CD4-positive, alpha-beta T cell (primary cell): ENCODE measurements at regions not wholly inside any gene's neighbourhood (a gene's known extent, or its start where the extent isn't known, plus 50 kb on each side); places are given as distances from the start of the nearest gene placed in this dataset.

Source experiments
- ATAC-seq: fragments of 200-7000 bp; cut with Tn5 transposase; one replicate; pipeline ENCODE4 v1.10.0; 2022; ENCODE audit warnings: mild to moderate bottlenecking; ENCODE audit not compliant: poor library complexity
- CTCF ChIA-PET: fragments of 350-600 bp; sonication (Branson Sonifier 250); formaldehyde crosslinking; loops from one replicate; lab custom pipeline; 2021; ENCODE audit warnings: antibody characterized with exemption, inconsistent platforms; lab: Charles Lee
- POLR2A ChIA-PET: fragments of 350-600 bp; sonication (Branson Sonifier 250); formaldehyde crosslinking; loops from one replicate; lab custom pipeline; 2021; ENCODE audit warnings: antibody characterized with exemption, inconsistent platforms; lab: Charles Lee
- DNase-seq, 14 experiments: peaks; one replicate each; pipeline ENCODE4 v3.0.0-alpha.2; 2013 to 2020; ENCODE audit warnings: mixed read lengths in 2 of 14
- H3K27ac ChIP-seq, 2 donors: one replicate each; pipeline versions ENCODE4 v1.5.1 to v1.7.0; 2013; ENCODE audit warnings: low read length in 2 of 2, low read depth in 1 of 2, mild to moderate bottlenecking in 1 of 2
- H3K27me3 ChIP-seq, 2 experiments: 1 replicate in 1 of 2; 2 replicates in 1 of 2; pipeline versions ENCODE4 v1.6.1 to v1.7.0; 2013; ENCODE audit warnings: low read length in 2 of 2, control low read depth in 1 of 2, mild to moderate bottlenecking in 1 of 2, moderate library complexity in 1 of 2; ENCODE audit not compliant: insufficient read depth in 2 of 2, control insufficient read depth in 1 of 2
- H3K36me3 ChIP-seq: one replicate; pipeline ENCODE4 v1.6.1; 2013; ENCODE audit warnings: low read length, control low read depth; ENCODE audit not compliant: insufficient read depth
- H3K4me1 ChIP-seq: one replicate; pipeline ENCODE4 v1.6.1; 2013; ENCODE audit warnings: low read length, control low read depth; ENCODE audit not compliant: insufficient read depth
- H3K4me3 ChIP-seq: one replicate; pipeline ENCODE4 v1.5.1; 2013; ENCODE audit warnings: mild to moderate bottlenecking, low read length, moderate library complexity
- H3K9me3 ChIP-seq, 2 experiments: 1 replicate in 1 of 2; 2 replicates in 1 of 2; pipeline versions ENCODE4 v1.6.1 to v1.7.0; 2013; ENCODE audit warnings: low read length in 2 of 2, mild to moderate bottlenecking in 2 of 2, control low read depth in 1 of 2, moderate library complexity in 1 of 2; ENCODE audit not compliant: control insufficient read depth in 1 of 2, insufficient read depth in 1 of 2
- H3K27ac Mint-ChIP-seq: one replicate; pipeline ENCODE4 v1.8.0; 2020; ENCODE audit warnings: mixed read lengths
- H3K27me3 Mint-ChIP-seq: one replicate; pipeline ENCODE4 v1.8.0; 2021; ENCODE audit warnings: mixed read lengths
- H3K36me3 Mint-ChIP-seq: one replicate; pipeline ENCODE4 v1.8.0; 2021; ENCODE audit warnings: low read depth, mixed read lengths
- H3K4me1 Mint-ChIP-seq: one replicate; pipeline ENCODE4 v1.8.0; 2021; ENCODE audit warnings: low read depth, mixed read lengths
- H3K4me3 Mint-ChIP-seq: one replicate; pipeline ENCODE4 v1.8.0; 2020; ENCODE audit warnings: mild to moderate bottlenecking, mixed read lengths
- H3K9me3 Mint-ChIP-seq: one replicate; pipeline ENCODE4 v1.8.0; 2020; ENCODE audit warnings: mixed read lengths
- intact Hi-C, 2 experiments: fragments of 100-400 bp; cut with DNase I in 1 of 2; cut with micrococcal nuclease in 1 of 2; formaldehyde crosslinking; loops; one replicate each; pipeline versions ENCODE4 v1.15.1 to v1.9.0; 2023 to 2025; cut with DNase I, micrococcal nuclease
- TF ChIP-seq, protein P1 (sequence below): fragments of 200-600 bp; IDR thresholded peaks from one replicate; pipeline ENCODE4 v1.8.0; 2022; ENCODE audit warnings: antibody characterized with exemption, mild to moderate bottlenecking

DNA sequence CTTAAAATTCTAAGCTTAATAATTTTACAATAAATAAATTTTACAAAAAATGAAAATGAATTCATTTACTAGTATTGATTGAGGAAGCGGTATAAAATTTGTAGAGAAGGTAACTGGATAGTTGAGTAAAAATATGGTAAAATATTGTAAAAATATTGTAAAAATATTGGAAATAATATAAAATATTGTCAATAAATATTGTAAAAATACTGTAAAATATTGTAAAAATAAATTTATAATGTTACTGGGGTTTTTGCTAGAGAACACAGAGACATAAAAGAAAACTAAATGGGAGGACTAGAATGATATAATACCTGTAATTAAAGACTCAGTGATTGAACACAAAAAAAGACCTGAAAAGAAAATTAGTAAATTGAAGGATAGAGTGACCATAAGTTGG is 546.3 kb upstream of the NETO1 start:
- no peaks in the 10 kb centered on the region for H3K36me3 Mint-ChIP-seq
- ChIA-PET CTCF (no interaction called here), POLR2A (no interaction called here)
- H3K9me3 Mint-ChIP-seq: peaks cover 11% of the 10 kb centered on the region
- H3K27me3 Mint-ChIP-seq: no peaks in the 10 kb centered on the region
- H3K4me3 ChIP-seq: no peak overlapping the region
- H3K36me3 ChIP-seq: no peaks in the 10 kb centered on the region
- ATAC-seq: no peak
- no peak overlapping the region for H3K4me3 Mint-ChIP-seq
- peaks cover 0 to 15% of the 10 kb centered on the region in 2 experiments for H3K9me3 ChIP-seq
- DNase-seq: no peak
- H3K27me3 ChIP-seq: no peaks in the 10 kb centered on the region
- H3K27ac Mint-ChIP-seq: no peak overlapping the region
- no peaks in the 10 kb centered on the region for H3K4me1 Mint-ChIP-seq
- intact Hi-C loops: no loop called here
- no peaks in the 10 kb centered on the region for H3K4me1 ChIP-seq
- TF ChIP-seq, protein P1, sequence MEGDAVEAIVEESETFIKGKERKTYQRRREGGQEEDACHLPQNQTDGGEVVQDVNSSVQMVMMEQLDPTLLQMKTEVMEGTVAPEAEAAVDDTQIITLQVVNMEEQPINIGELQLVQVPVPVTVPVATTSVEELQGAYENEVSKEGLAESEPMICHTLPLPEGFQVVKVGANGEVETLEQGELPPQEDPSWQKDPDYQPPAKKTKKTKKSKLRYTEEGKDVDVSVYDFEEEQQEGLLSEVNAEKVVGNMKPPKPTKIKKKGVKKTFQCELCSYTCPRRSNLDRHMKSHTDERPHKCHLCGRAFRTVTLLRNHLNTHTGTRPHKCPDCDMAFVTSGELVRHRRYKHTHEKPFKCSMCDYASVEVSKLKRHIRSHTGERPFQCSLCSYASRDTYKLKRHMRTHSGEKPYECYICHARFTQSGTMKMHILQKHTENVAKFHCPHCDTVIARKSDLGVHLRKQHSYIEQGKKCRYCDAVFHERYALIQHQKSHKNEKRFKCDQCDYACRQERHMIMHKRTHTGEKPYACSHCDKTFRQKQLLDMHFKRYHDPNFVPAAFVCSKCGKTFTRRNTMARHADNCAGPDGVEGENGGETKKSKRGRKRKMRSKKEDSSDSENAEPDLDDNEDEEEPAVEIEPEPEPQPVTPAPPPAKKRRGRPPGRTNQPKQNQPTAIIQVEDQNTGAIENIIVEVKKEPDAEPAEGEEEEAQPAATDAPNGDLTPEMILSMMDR: no peak
- H3K27ac ChIP-seq: no peak overlapping the region

DNA sequence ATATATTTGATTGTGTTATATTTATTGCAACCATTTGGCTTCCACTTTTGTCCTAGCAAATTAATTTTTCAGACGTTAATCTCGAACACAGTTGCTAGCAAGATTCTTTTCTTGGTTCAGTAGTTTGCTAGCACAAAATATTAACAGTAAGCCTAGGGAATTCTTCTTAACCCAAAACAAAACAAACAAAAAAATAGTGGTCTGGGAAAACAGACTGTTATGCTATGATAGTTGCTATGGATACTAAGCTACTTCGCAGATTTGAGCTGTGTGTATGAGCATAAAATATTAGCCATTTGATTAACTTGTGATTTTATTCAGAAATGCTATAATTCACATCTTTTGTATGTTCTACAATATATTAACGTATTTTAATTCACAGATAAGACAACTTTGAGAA is 541.5 kb upstream of the NETO1 start:
- TF ChIP-seq, protein P1: no peak
- Histone ChIP-seq H3K4me3 (no peak overlapping the region), H3K36me3 (no peaks in the 10 kb centered on the region), H3K4me1 (no peaks in the 10 kb centered on the region), H3K27ac (no peak overlapping the region), H3K27me3 (no peaks in the 10 kb centered on the region), H3K9me3 (peaks cover 0 to 4% of the 10 kb centered on the region in 2 experiments)
- Mint-ChIP-seq H3K4me3 (no peak overlapping the region), H3K9me3 (peaks cover 7% of the 10 kb centered on the region), H3K27me3 (no peaks in the 10 kb centered on the region), H3K36me3 (no peaks in the 10 kb centered on the region), H3K27ac (no peak overlapping the region), H3K4me1 (no peaks in the 10 kb centered on the region)
- intact Hi-C loops: no loop called here
- DNase-seq (no peak), ATAC-seq (no peak)
- ChIA-PET CTCF (no interaction called here), POLR2A (no interaction called here)

DNA sequence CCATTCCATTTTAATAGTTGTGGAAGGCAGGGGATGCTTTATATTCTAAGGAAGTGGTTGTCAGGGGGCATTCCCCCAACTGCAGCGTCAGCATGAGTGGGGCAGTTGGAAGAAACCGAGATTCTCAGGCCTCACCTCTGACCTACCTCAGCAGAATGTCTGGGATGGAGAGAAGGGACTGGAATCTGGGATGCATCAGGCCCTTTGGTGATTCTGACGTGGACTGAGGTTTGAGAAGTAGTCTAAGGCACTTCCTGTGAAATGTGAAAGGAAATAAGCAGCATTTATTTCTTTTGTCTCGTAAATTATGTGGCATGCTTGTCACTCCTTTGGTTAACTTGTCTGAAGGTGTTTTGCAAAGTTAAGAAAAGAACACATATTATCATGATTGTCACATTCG is 540.7 kb upstream of the NETO1 start:
- H3K4me3 Mint-ChIP-seq: no peak overlapping the region
- H3K9me3 Mint-ChIP-seq: peaks cover 6% of the 10 kb centered on the region
- H3K27ac Mint-ChIP-seq: no peak overlapping the region
- Histone ChIP-seq H3K27ac (no peak overlapping the region), H3K9me3 (peaks cover 0 to 4% of the 10 kb centered on the region in 2 experiments), H3K36me3 (no peaks in the 10 kb centered on the region), H3K4me3 (no peak overlapping the region), H3K27me3 (no peaks in the 10 kb centered on the region), H3K4me1 (no peaks in the 10 kb centered on the region)
- TF ChIP-seq, protein P1: no peak
- CTCF ChIA-PET: no interaction called here
- intact Hi-C loops: no loop called here
- no peaks in the 10 kb centered on the region for H3K36me3 Mint-ChIP-seq
- POLR2A ChIA-PET: no interaction called here
- no peak for DNase-seq
- no peak for ATAC-seq
- H3K4me1 Mint-ChIP-seq: no peaks in the 10 kb centered on the region
- H3K27me3 Mint-ChIP-seq: no peaks in the 10 kb centered on the region
